ENCODE measurements at regions not wholly inside any gene's neighbourhood (a gene's known extent, or its start where the extent isn't known, plus 50 kb on each side); places are given as distances from the start of the nearest gene placed in this dataset.

- DNase-seq, result no peak
- no peaks in the 10 kb centered on the region for H3K27me3 ChIP-seq
- no peaks in the 10 kb centered on the region for H3K4me1 ChIP-seq
- no peak for TF ChIP-seq EP300 (IDR thresholded peaks at IDR 0.05)
- no peak for TF ChIP-seq POLR2AphosphoS5 (IDR thresholded peaks at IDR 0.05)
- TF ChIP-seq POLR2A (IDR thresholded peaks at IDR 0.05), result no peak
- TF ChIP-seq CTCF (IDR thresholded peaks at IDR 0.05), result no peak
- H3K4me3 ChIP-seq, result no peak overlapping the region
- no peak overlapping the region for H3K27ac ChIP-seq
- peaks cover 0 to under 1% (median 0%) of the 10 kb centered on the region in 4 donors for H3K9me3 ChIP-seq
- no peaks in the 10 kb centered on the region for H3K36me3 ChIP-seq
- intact Hi-C loops (cut with DNase I; ENCODE audit: low total_unique reads), result no loop called here
These were observed 134.9 kb upstream of the GAP43 start for GRCh38 chr3:115488409-115488808.

- intact Hi-C loops (cut with DNase I; ENCODE audit: low total_unique reads), result no loop called here
- DNase-seq, result no peak
- H3K27ac ChIP-seq, result no peak overlapping the region
- WGBS, 5 donors, result 62 to 83% (median 69%) methylated on average over 2 of the region's 2 CpGs
- TF ChIP-seq CTCF (IDR thresholded peaks at IDR 0.05) (no peak), POLR2AphosphoS5 (IDR thresholded peaks at IDR 0.05) (no peak), EP300 (IDR thresholded peaks at IDR 0.05) (no peak), POLR2A (IDR thresholded peaks at IDR 0.05) (no peak)
- H3K4me1 ChIP-seq, result no peaks in the 10 kb centered on the region
- H3K36me3 ChIP-seq, result no peaks in the 10 kb centered on the region
- no peaks in the 10 kb centered on the region for H3K9me3 ChIP-seq
- H3K27me3 ChIP-seq, result no peaks in the 10 kb centered on the region
- H3K4me3 ChIP-seq, result no peak overlapping the region
These were observed 128.5 kb upstream of the GAP43 start for GRCh38 chr3:115494826-115495225.

- no peaks in the 10 kb centered on the region for H3K9me3 ChIP-seq
- intact Hi-C loops (cut with DNase I; ENCODE audit: low total_unique reads), result no loop called here
- no peaks in the 10 kb centered on the region for H3K27me3 ChIP-seq
- H3K4me1 ChIP-seq, result no peaks in the 10 kb centered on the region
- no peak for DNase-seq
- no peaks in the 10 kb centered on the region for H3K36me3 ChIP-seq
- 29 to 71% (median 39%) methylated on average over 1 of the region's 1 CpG for WGBS, 5 donors
- no peak overlapping the region for H3K27ac ChIP-seq
- no peak overlapping the region for H3K4me3 ChIP-seq
- no peak for TF ChIP-seq POLR2A (IDR thresholded peaks at IDR 0.05)
- no peak for TF ChIP-seq POLR2AphosphoS5 (IDR thresholded peaks at IDR 0.05)
- no peak for TF ChIP-seq CTCF (IDR thresholded peaks at IDR 0.05)
- TF ChIP-seq EP300 (IDR thresholded peaks at IDR 0.05), result no peak
These were observed 124.9 kb upstream of the GAP43 start for GRCh38 chr3:115498421-115498820.

GRCh38 chr3:115498898-115499297, 124.4 kb upstream of the GAP43 start:
- H3K36me3 ChIP-seq, result no peaks in the 10 kb centered on the region
- TF ChIP-seq EP300 (IDR thresholded peaks at IDR 0.05), result no peak
- TF ChIP-seq CTCF (IDR thresholded peaks at IDR 0.05), result no peak
- no peak for TF ChIP-seq POLR2A (IDR thresholded peaks at IDR 0.05)
- TF ChIP-seq POLR2AphosphoS5 (IDR thresholded peaks at IDR 0.05), result no peak
- intact Hi-C loops (cut with DNase I; ENCODE audit: low total_unique reads), result no loop called here
- no peak overlapping the region for H3K27ac ChIP-seq
- H3K4me3 ChIP-seq, result no peak overlapping the region
- no peaks in the 10 kb centered on the region for H3K27me3 ChIP-seq
- peak in 1 of 2 donors; percentile 24 for DNase-seq
- no peaks in the 10 kb centered on the region for H3K9me3 ChIP-seq
- WGBS, 5 donors, result 23 to 77% (median 36%) methylated on average over 1 of the region's 1 CpG
- no peaks in the 10 kb centered on the region for H3K4me1 ChIP-seq

Measured in stomach (tissue), 8 donors.